Keratinocyte (primary cell): ENCODE measurements at regions not wholly inside any gene's neighbourhood (a gene's known extent, or its start where the extent isn't known, plus 50 kb on each side); places are given as distances from the start of the nearest gene placed in this dataset.

ENCODE experiments used
- DNase-seq: peaks from one replicate; pipeline ENCODE4 v3.0.0-alpha.2; 2011; ENCODE audit warnings: low read depth, missing footprints, low spot score
- FAIRE-seq: peaks from 2 replicates; lab custom pipeline; 2011; peaks lifted over from hg19 to GRCh38; lab: Jason Lieb, UNC
- H2AFZ ChIP-seq: 2 replicates; pipeline ENCODE4 v1.6.0; 2012; ENCODE audit warnings: low read length, control low read depth, inconsistent platforms; ENCODE audit not compliant: control insufficient read depth
- H3K27ac ChIP-seq: 2 replicates; pipeline ENCODE4 v1.5.1; 2011; ENCODE audit warnings: low read length; ENCODE audit not compliant: control insufficient read depth, insufficient read depth
- H3K27me3 ChIP-seq: 3 replicates; pipeline ENCODE4 v1.6.0; 2011; ENCODE audit warnings: low read length; ENCODE audit not compliant: control insufficient read depth, insufficient read depth; ENCODE audit errors: extremely low read depth
- H3K36me3 ChIP-seq, 2 experiments: 2 replicates in 1 of 2; 3 replicates in 1 of 2; pipeline ENCODE4 v1.5.1; 2011; ENCODE audit warnings: low read length in 2 of 2, mild to moderate bottlenecking in 1 of 2; ENCODE audit not compliant: control insufficient read depth in 2 of 2, insufficient read depth in 2 of 2; ENCODE audit errors: extremely low read depth in 1 of 2
- H3K4me1 ChIP-seq: 3 replicates; pipeline ENCODE4 v1.5.1; 2011; ENCODE audit warnings: low read length; ENCODE audit not compliant: control insufficient read depth, insufficient read depth; ENCODE audit errors: extremely low read depth
- H3K4me2 ChIP-seq: 3 replicates; pipeline ENCODE4 v1.6.0; 2011; ENCODE audit warnings: low read depth, low read length; ENCODE audit not compliant: control insufficient read depth, insufficient read depth; ENCODE audit errors: extremely low read depth
- H3K4me3 ChIP-seq, 3 experiments: fragments of 200-600 bp in 1 of 3; sonication (generic) in 1 of 3; 2 replicates in 2 of 3; 3 replicates in 1 of 3; pipeline ENCODE4 v1.5.1; 2011 to 2016; ENCODE audit warnings: low read length in 3 of 3, mild to moderate bottlenecking in 3 of 3, control low read depth in 2 of 3, inconsistent platforms in 1 of 3, low read depth in 1 of 3, mixed read lengths in 1 of 3, mixed run types in 1 of 3, moderate library complexity in 1 of 3; ENCODE audit not compliant: control insufficient read depth in 2 of 3, insufficient read depth in 2 of 3; ENCODE audit errors: extremely low read depth in 1 of 3
- H3K79me2 ChIP-seq: 2 replicates; pipeline ENCODE4 v1.6.0; 2012; ENCODE audit warnings: low read length; ENCODE audit not compliant: control insufficient read depth, insufficient read depth
- H3K9ac ChIP-seq: 3 replicates; pipeline ENCODE4 v1.6.0; 2011; ENCODE audit warnings: low read length; ENCODE audit not compliant: control insufficient read depth, insufficient read depth; ENCODE audit errors: extremely low read depth
- H3K9me1 ChIP-seq: 3 replicates; pipeline ENCODE4 v1.6.0; 2011; ENCODE audit warnings: low read length; ENCODE audit not compliant: control insufficient read depth, insufficient read depth; ENCODE audit errors: extremely low read depth
- H3K9me3 ChIP-seq: 2 replicates; pipeline ENCODE4 v1.5.1; 2012; ENCODE audit warnings: low read depth, low read length; ENCODE audit not compliant: control insufficient read depth
- H4K20me1 ChIP-seq: 3 replicates; pipeline ENCODE4 v1.6.0; 2011; ENCODE audit warnings: low read length; ENCODE audit not compliant: control insufficient read depth, insufficient read depth; ENCODE audit errors: extremely low read depth
- EZH2 ChIP-seq: IDR thresholded peaks from one replicate; pipeline ENCODE4 v1.6.1; 2012; ENCODE audit warnings: inconsistent platforms, mild to moderate bottlenecking, low read length, moderate library complexity
- dilution Hi-C: fragments of 300-500 bp; cut with MboI; formaldehyde crosslinking; loops from one replicate; pipeline ENCODE4 v1.7.0; 2020; ENCODE audit warnings: low sequenced_read_pairs; ENCODE audit not compliant: extremely low pct_ligation_motif_present
- TF ChIP-seq, protein P1 (sequence below), 3 experiments: IDR thresholded peaks in 1 of 3; conservative IDR thresholded peaks in 1 of 3; optimal IDR thresholded peaks in 1 of 3; 2 replicates in 2 of 3; 3 replicates in 1 of 3; pipeline versions ENCODE3 to v1.5.1; 2011; ENCODE audit warnings: low read length in 3 of 3, mild to moderate bottlenecking in 3 of 3, moderate library complexity in 2 of 3, control low read depth in 1 of 3, inconsistent platforms in 1 of 3; ENCODE audit not compliant: insufficient read depth in 2 of 3; ENCODE audit errors: extremely low read depth in 1 of 3

DNA sequence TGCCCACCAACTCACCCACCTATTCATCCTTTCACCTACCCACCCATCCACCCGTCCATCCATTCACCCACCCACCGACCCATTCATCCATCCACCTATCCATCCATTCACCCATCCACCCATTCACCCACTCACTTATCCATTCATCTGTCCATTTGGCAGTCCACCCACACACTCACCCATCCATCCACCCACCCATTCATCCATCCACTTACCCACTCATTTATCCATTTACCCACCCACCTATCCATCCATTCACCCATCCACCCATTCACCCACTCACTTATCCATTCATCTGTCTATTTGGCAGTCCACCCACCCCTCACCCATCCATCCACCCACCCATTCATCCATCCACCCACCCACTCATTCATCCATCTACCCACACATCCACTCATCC is 278.1 kb upstream of the IRX4 start:
- Histone ChIP-seq H2AFZ (no peak overlapping the region), H3K79me2 (no peaks in the 10 kb centered on the region), H3K4me2 (no peak overlapping the region), H3K4me1 (peaks cover 22% of the 10 kb centered on the region), H3K27ac (no peak overlapping the region), H4K20me1 (no peaks in the 10 kb centered on the region), H3K9me3 (no peaks in the 10 kb centered on the region), H3K9ac (no peak overlapping the region), H3K36me3 (no peaks in the 10 kb centered on the region), H3K4me3 (no peak overlapping the region), H3K27me3 (no peaks in the 10 kb centered on the region), H3K9me1 (no peaks in the 10 kb centered on the region)
- TF ChIP-seq EZH2 = no peak
- TF ChIP-seq, protein P1, sequence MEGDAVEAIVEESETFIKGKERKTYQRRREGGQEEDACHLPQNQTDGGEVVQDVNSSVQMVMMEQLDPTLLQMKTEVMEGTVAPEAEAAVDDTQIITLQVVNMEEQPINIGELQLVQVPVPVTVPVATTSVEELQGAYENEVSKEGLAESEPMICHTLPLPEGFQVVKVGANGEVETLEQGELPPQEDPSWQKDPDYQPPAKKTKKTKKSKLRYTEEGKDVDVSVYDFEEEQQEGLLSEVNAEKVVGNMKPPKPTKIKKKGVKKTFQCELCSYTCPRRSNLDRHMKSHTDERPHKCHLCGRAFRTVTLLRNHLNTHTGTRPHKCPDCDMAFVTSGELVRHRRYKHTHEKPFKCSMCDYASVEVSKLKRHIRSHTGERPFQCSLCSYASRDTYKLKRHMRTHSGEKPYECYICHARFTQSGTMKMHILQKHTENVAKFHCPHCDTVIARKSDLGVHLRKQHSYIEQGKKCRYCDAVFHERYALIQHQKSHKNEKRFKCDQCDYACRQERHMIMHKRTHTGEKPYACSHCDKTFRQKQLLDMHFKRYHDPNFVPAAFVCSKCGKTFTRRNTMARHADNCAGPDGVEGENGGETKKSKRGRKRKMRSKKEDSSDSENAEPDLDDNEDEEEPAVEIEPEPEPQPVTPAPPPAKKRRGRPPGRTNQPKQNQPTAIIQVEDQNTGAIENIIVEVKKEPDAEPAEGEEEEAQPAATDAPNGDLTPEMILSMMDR (optimal IDR thresholded peaks at IDR 0.05 in 1 of 3, IDR thresholded peaks at IDR 0.05 in 1 of 3, conservative IDR thresholded peaks at IDR 0.05 in 1 of 3; ENCODE audit: extremely low read depth in 1 of 3, insufficient read depth in 2 of 3, low read length in 3 of 3) = no peak
- dilution Hi-C loops = no loop called here
- FAIRE-seq (no peak), DNase-seq (no peak)

DNA sequence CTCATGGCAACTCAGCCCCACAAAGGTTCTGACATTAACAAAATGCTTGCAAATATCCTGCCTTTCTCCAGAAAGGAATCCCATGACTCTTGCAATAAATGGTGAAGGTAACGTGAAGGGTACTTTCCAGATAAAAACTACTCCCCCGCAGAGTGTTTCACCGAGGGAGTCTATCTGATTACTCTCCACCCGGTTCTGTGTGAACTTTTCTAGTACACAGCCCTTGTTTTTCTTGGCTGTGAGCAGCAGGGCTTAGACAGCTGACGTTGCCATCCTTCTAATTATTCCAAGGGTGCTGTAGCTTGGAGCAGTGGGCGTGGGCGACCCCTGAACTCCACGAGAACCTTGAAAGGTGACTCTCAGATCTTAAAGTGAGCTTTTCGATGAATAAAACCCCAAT is 276.0 kb upstream of the IRX4 start:
- no peaks in the 10 kb centered on the region for H3K79me2 ChIP-seq
- no peaks in the 10 kb centered on the region for H3K9me3 ChIP-seq
- H3K9me1 ChIP-seq = no peaks in the 10 kb centered on the region
- no peak overlapping the region for H2AFZ ChIP-seq
- no peak for DNase-seq
- no peak overlapping the region for H3K4me3 ChIP-seq
- H3K27me3 ChIP-seq = no peaks in the 10 kb centered on the region
- no peak for FAIRE-seq
- H3K27ac ChIP-seq = no peak overlapping the region
- H3K4me2 ChIP-seq = no peak overlapping the region
- no peak overlapping the region for H3K9ac ChIP-seq
- H3K4me1 ChIP-seq = peaks cover 22% of the 10 kb centered on the region
- TF ChIP-seq, protein P1 (optimal IDR thresholded peaks at IDR 0.05 in 1 of 3, IDR thresholded peaks at IDR 0.05 in 1 of 3, conservative IDR thresholded peaks at IDR 0.05 in 1 of 3; ENCODE audit: extremely low read depth in 1 of 3, insufficient read depth in 2 of 3, low read length in 3 of 3) = no peak
- TF ChIP-seq EZH2 = no peak
- no peaks in the 10 kb centered on the region for H3K36me3 ChIP-seq
- dilution Hi-C loops = no loop called here
- H4K20me1 ChIP-seq = no peaks in the 10 kb centered on the region
